GM19438 (cell line): ENCODE measurements at regions not wholly inside any gene's neighbourhood (a gene's known extent, or its start where the extent isn't known, plus 50 kb on each side); places are given as distances from the start of the nearest gene placed in this dataset.

Source experiments
- ATAC-seq: cut with Tn5 transposase; IDR thresholded peaks from one replicate; pipeline ENCODE4 v1.9.1; 2021; ENCODE audit warnings: low read depth; ENCODE audit not compliant: unreplicated experiment

GRCh38 chr4:105092356-105092755 is 54.3 kb upstream of the TET2 start:
- ATAC-seq, result no peak

GRCh38 chr4:105092768-105093167 is 53.9 kb upstream of the TET2 start:
- ATAC-seq, result no peak

- no peak for ATAC-seq
These were observed 52.7 kb upstream of the TET2 start for GRCh38 chr4:105093975-105094374.
